GM12865 (cell line): ENCODE measurements at regions not wholly inside any gene's neighbourhood (a gene's known extent, or its start where the extent isn't known, plus 50 kb on each side); places are given as distances from the start of the nearest gene placed in this dataset.

Experiments
- DNase-seq: peaks from one replicate; pipeline ENCODE4 v3.0.0; 2010; ENCODE audit warnings: low read depth
- H3K4me3 ChIP-seq: 2 replicates; pipeline ENCODE4 v1.5.1; 2011; ENCODE audit warnings: mild to moderate bottlenecking, low read depth, low read length, control low read depth
- CTCF ChIP-seq: IDR thresholded peaks from 2 replicates; pipeline ENCODE4 v1.5.1; 2011; ENCODE audit warnings: low read length, control low read depth, low read depth, inconsistent platforms; ENCODE audit not compliant: insufficient read depth; ENCODE audit errors: missing control alignments

- no peak for DNase-seq
- no peak overlapping the region for H3K4me3 ChIP-seq
- TF ChIP-seq CTCF: no peak
Observed at GRCh38 chr11:69945157-69945556, 125.9 kb upstream of the FGF3 start.

GRCh38 chr11:69947059-69947792 lies 128.0 kb upstream of the FGF3 start:
- TF ChIP-seq CTCF: no peak
- H3K4me3 ChIP-seq: no peak overlapping the region
- DNase-seq: no peak

- DNase-seq: no peak
- TF ChIP-seq CTCF: no peak
Observed at GRCh38 chr11:69947793-69948255, 128.6 kb upstream of the FGF3 start.

GRCh38 chr11:69948256-69949141 lies 129.3 kb upstream of the FGF3 start:
- DNase-seq: no peak

More at GRCh38 chr11:69947793-69948255, 128.6 kb upstream of the FGF3 start:
- no peak overlapping the region for H3K4me3 ChIP-seq

GRCh38 chr11:69949327-69949726 lies 128.8 kb upstream of the ANO1 start:
- no peak overlapping the region for H3K4me3 ChIP-seq
- TF ChIP-seq CTCF: no peak
- no peak for DNase-seq

More at GRCh38 chr11:69948256-69949141, 129.3 kb upstream of the FGF3 start:
- H3K4me3 ChIP-seq: no peak overlapping the region
- TF ChIP-seq CTCF: no peak

- peak; percentile 26 for TF ChIP-seq CTCF
- peak; percentile 19 for DNase-seq
- no peak overlapping the region for H3K4me3 ChIP-seq
Observed at GRCh38 chr11:69950120-69950519, 128.0 kb upstream of the ANO1 start.
